COLO668 (cell line): ENCODE measurements at regions not wholly inside any gene's neighbourhood (a gene's known extent, or its start where the extent isn't known, plus 50 kb on each side); places are given as distances from the start of the nearest gene placed in this dataset.

Experiments
- DNase-seq: peaks from one replicate; lab custom pipeline; 2025; ENCODE audit not compliant: unreplicated experiment; lab: John Stamatoyannopoulos, UW

- DNase-seq: no peak
Observed at GRCh38 chr3:186487819-186488218, 56.4 kb downstream of the CRYGS start.

- DNase-seq: no peak
Observed at GRCh38 chr3:186487037-186487436, 57.1 kb downstream of the CRYGS start.

- no peak for DNase-seq
Observed at GRCh38 chr3:186483611-186484340, 60.4 kb downstream of the CRYGS start.

GRCh38 chr3:186481526-186481925 is 62.7 kb downstream of the CRYGS start:
- DNase-seq: no peak

GRCh38 chr3:186477876-186478275 is 66.3 kb downstream of the CRYGS start:
- no peak for DNase-seq

- no peak for DNase-seq
Observed at GRCh38 chr3:186477033-186477432, 67.1 kb downstream of the CRYGS start.

GRCh38 chr3:186476541-186476940 is 67.6 kb downstream of the CRYGS start:
- no peak for DNase-seq

- DNase-seq: no peak
Observed at GRCh38 chr3:186476044-186476468, 68.1 kb downstream of the CRYGS start.

GRCh38 chr3:186473166-186473565 is 71.0 kb downstream of the CRYGS start:
- no peak for DNase-seq

- no peak for DNase-seq
Observed at GRCh38 chr3:186472456-186473008, 71.6 kb downstream of the CRYGS start.

- no peak for DNase-seq
Observed at GRCh38 chr3:186471771-186472170, 72.4 kb downstream of the CRYGS start.

GRCh38 chr3:186469525-186469924 is 74.7 kb downstream of the CRYGS start:
- no peak for DNase-seq

GRCh38 chr3:186467969-186468368 is 76.2 kb downstream of the CRYGS start:
- DNase-seq: no peak

- no peak for DNase-seq
Observed at GRCh38 chr3:186466391-186466974, 77.7 kb downstream of the CRYGS start.

- no peak for DNase-seq
Observed at GRCh38 chr3:186465508-186465907, 78.7 kb downstream of the CRYGS start.

- DNase-seq: no peak
Observed at GRCh38 chr3:186464424-186465093, 79.6 kb downstream of the CRYGS start.

- DNase-seq: no peak
Observed at GRCh38 chr3:186461141-186461540, 83.0 kb downstream of the CRYGS start.

- no peak for DNase-seq
Observed at GRCh38 chr3:186459108-186459467, 85.1 kb downstream of the CRYGS start.

- no peak for DNase-seq
Observed at GRCh38 chr3:186458306-186459107, 85.7 kb downstream of the CRYGS start.

- DNase-seq: no peak
Observed at GRCh38 chr3:186457236-186457635, 86.9 kb downstream of the CRYGS start.

GRCh38 chr3:186456731-186457191 is 87.4 kb downstream of the CRYGS start:
- DNase-seq: no peak
